K562 (cell line): ENCODE measurements at regions not wholly inside any gene's neighbourhood (a gene's known extent, or its start where the extent isn't known, plus 50 kb on each side); places are given as distances from the start of the nearest gene placed in this dataset.

Source experiments
- CGGBP1 ChIP-seq: fragments of 250-450 bp; sonication (Bioruptor Pico); IDR thresholded peaks from 2 replicates; pipeline ENCODE4 v1.9.0; 2021; ENCODE audit warnings: mild to moderate bottlenecking
- CTCF ChIP-seq, 3 experiments: IDR thresholded peaks in 2 of 3; conservative IDR thresholded peaks in 1 of 3; 2 replicates each; pipeline ENCODE4 v1.5.1; 2011 to 2012; ENCODE audit warnings: low read length in 3 of 3, mild to moderate bottlenecking in 3 of 3, control low read depth in 2 of 3, improper control_type of control experiment in 1 of 3, inconsistent platforms in 1 of 3, low read depth in 1 of 3, mixed read lengths in 1 of 3, moderate library complexity in 1 of 3; ENCODE audit not compliant: insufficient read depth in 2 of 3
- KDM1A ChIP-seq, 2 experiments: fragments of 450-650 bp; IDR thresholded peaks; 2 replicates each; pipeline ENCODE4 v1.6.1; 2016; ENCODE audit warnings: mild to moderate bottlenecking in 2 of 2
- MTF1 ChIP-seq: fragments of 250-450 bp; sonication (Bioruptor Pico); IDR thresholded peaks from 2 replicates; pipeline ENCODE4 v1.9.0; 2021; ENCODE audit warnings: moderate library complexity, mild to moderate bottlenecking, inconsistent platforms, borderline replicate concordance
- NRF1 ChIP-seq, 2 experiments: fragments of 450-650 bp; IDR thresholded peaks in 1 of 2; conservative IDR thresholded peaks in 1 of 2; 2 replicates each; pipeline ENCODE4 v1.6.1; 2014; ENCODE audit warnings: mild to moderate bottlenecking in 2 of 2
- PCBP2 ChIP-seq: fragments of 200-400 bp; formaldehyde crosslinking; IDR thresholded peaks from 2 replicates; pipeline ENCODE4 v1.6.1; 2018; ENCODE audit warnings: low read length, low read depth, mild to moderate bottlenecking, moderate library complexity; ENCODE audit not compliant: poor library complexity, severe bottlenecking
- POLR2A ChIP-seq: fragments of 450-650 bp; conservative IDR thresholded peaks from 2 replicates; pipeline ENCODE4 v1.6.1; 2016
- TCF7L2 ChIP-seq: fragments of 150-350 bp; IDR thresholded peaks from 2 replicates; pipeline ENCODE4 v1.6.1; 2016; ENCODE audit warnings: low read depth, mild to moderate bottlenecking, low read length, moderate library complexity
- TOE1 ChIP-seq, 2 experiments: fragments of 450-650 bp in 1 of 2; sonication (generic) in 1 of 2; formaldehyde crosslinking in 1 of 2; IDR thresholded peaks; 2 replicates each; pipeline versions ENCODE4 v1.7.1 to v1.8.0; 2016 to 2022; ENCODE audit warnings: borderline replicate concordance in 2 of 2, mild to moderate bottlenecking in 2 of 2, antibody characterized with exemption in 1 of 2, inconsistent platforms in 1 of 2, low read depth in 1 of 2, missing genetic modification reagents in 1 of 2, moderate library complexity in 1 of 2
- XRCC4 ChIP-seq: IDR thresholded peaks from one replicate; pipeline ENCODE4 v1.6.1; 2011; ENCODE audit not compliant: insufficient read depth, insufficient read length; ENCODE audit errors: extremely low read depth
- XRCC5 ChIP-seq: fragments of 200-400 bp; formaldehyde crosslinking; IDR thresholded peaks from 2 replicates; pipeline ENCODE4 v1.6.1; 2017; ENCODE audit warnings: low read depth, mild to moderate bottlenecking, low read length

GRCh38 chr4:116323606-116324005 is 761.8 kb downstream of the TRAM1L1 start:
- TF ChIP-seq XRCC4 (no peak), CGGBP1 (no peak), POLR2A (no peak), KDM1A (IDR thresholded peaks at IDR 0.05) (no peak), XRCC5 (no peak), MTF1 (CRISPR knock-in tag) (no peak), TOE1 (IDR thresholded peaks at IDR 0.05; ENCODE audit: borderline replicate concordance) (no peak), TOE1 (CRISPR knock-in tag; IDR thresholded peaks at IDR 0.05; ENCODE audit: borderline replicate concordance, low read depth) (no peak), PCBP2 (no peak), CTCF (IDR thresholded peaks at IDR 0.05 in 2 of 3, conservative IDR thresholded peaks at IDR 0.05 in 1 of 3; ENCODE audit: insufficient read depth in 2 of 3, low read depth in 1 of 3, low read length in 3 of 3) (no peak), TCF7L2 (no peak), NRF1 (conservative IDR thresholded peaks at IDR 0.05 in 1 of 2, IDR thresholded peaks at IDR 0.05 in 1 of 2) (no peak)
